Keratinocyte (primary cell): ENCODE measurements at regions not wholly inside any gene's neighbourhood (a gene's known extent, or its start where the extent isn't known, plus 50 kb on each side); places are given as distances from the start of the nearest gene placed in this dataset.

ENCODE experiments used
- EZH2 ChIP-seq: IDR thresholded peaks from one replicate; pipeline ENCODE4 v1.6.1; 2012; ENCODE audit warnings: inconsistent platforms, mild to moderate bottlenecking, low read length, moderate library complexity
- TF ChIP-seq, protein P1 (sequence below), 3 experiments: IDR thresholded peaks in 1 of 3; conservative IDR thresholded peaks in 1 of 3; optimal IDR thresholded peaks in 1 of 3; 2 replicates in 2 of 3; 3 replicates in 1 of 3; pipeline versions ENCODE3 to v1.5.1; 2011; ENCODE audit warnings: low read length in 3 of 3, mild to moderate bottlenecking in 3 of 3, moderate library complexity in 2 of 3, control low read depth in 1 of 3, inconsistent platforms in 1 of 3; ENCODE audit not compliant: insufficient read depth in 2 of 3; ENCODE audit errors: extremely low read depth in 1 of 3

GRCh38 chr10:117761695-117762094, 219.1 kb downstream of the EMX2 start:
- TF ChIP-seq, protein P1, sequence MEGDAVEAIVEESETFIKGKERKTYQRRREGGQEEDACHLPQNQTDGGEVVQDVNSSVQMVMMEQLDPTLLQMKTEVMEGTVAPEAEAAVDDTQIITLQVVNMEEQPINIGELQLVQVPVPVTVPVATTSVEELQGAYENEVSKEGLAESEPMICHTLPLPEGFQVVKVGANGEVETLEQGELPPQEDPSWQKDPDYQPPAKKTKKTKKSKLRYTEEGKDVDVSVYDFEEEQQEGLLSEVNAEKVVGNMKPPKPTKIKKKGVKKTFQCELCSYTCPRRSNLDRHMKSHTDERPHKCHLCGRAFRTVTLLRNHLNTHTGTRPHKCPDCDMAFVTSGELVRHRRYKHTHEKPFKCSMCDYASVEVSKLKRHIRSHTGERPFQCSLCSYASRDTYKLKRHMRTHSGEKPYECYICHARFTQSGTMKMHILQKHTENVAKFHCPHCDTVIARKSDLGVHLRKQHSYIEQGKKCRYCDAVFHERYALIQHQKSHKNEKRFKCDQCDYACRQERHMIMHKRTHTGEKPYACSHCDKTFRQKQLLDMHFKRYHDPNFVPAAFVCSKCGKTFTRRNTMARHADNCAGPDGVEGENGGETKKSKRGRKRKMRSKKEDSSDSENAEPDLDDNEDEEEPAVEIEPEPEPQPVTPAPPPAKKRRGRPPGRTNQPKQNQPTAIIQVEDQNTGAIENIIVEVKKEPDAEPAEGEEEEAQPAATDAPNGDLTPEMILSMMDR (optimal IDR thresholded peaks at IDR 0.05 in 1 of 3, IDR thresholded peaks at IDR 0.05 in 1 of 3, conservative IDR thresholded peaks at IDR 0.05 in 1 of 3; ENCODE audit: extremely low read depth in 1 of 3, insufficient read depth in 2 of 3, low read length in 3 of 3): no peak
- no peak for TF ChIP-seq EZH2
